Stomach smooth muscle (tissue), 2 donors: ENCODE measurements at regions not wholly inside any gene's neighbourhood (a gene's known extent, or its start where the extent isn't known, plus 50 kb on each side); places are given as distances from the start of the nearest gene placed in this dataset.
"Not testable (repeated sequence)": the region's sequence is repeated elsewhere in the genome, so short reads cannot be mapped to it uniquely, and the experiment has no call there.

Experiments
- H3K27ac ChIP-seq: one replicate; pipeline ENCODE4 v1.7.0; 2013; ENCODE audit warnings: mild to moderate bottlenecking, low read length, inconsistent platforms
- H3K27me3 ChIP-seq, 2 donors: one replicate each; pipeline ENCODE4 v1.7.0; 2013; ENCODE audit warnings: low read length in 2 of 2; ENCODE audit not compliant: insufficient read depth in 2 of 2, control insufficient read depth in 1 of 2
- H3K36me3 ChIP-seq, 2 donors: one replicate each; pipeline ENCODE4 v1.7.0; 2013; ENCODE audit warnings: low read length in 2 of 2; ENCODE audit not compliant: control insufficient read depth in 2 of 2, insufficient read depth in 2 of 2
- H3K4me1 ChIP-seq: one replicate; pipeline ENCODE4 v1.7.0; 2013; ENCODE audit warnings: low read length; ENCODE audit not compliant: control insufficient read depth, insufficient read depth
- H3K4me3 ChIP-seq, 2 donors: one replicate each; pipeline ENCODE4 v1.7.0; 2013; ENCODE audit warnings: low read length in 2 of 2
- H3K9ac ChIP-seq, 2 donors: one replicate each; pipeline ENCODE4 v1.7.0; 2013; ENCODE audit warnings: low read length in 2 of 2, mild to moderate bottlenecking in 1 of 2
- H3K9me3 ChIP-seq, 2 donors: one replicate each; pipeline ENCODE4 v1.7.0; 2013; ENCODE audit warnings: low read length in 2 of 2; ENCODE audit not compliant: control insufficient read depth in 2 of 2
- donor health status: healthy.
- donor health status: Pancreatic carcinoma.

GRCh38 chr10:33882996-33883395, 548.5 kb upstream of the NRP1 start:
- H3K4me3 ChIP-seq = no peak overlapping the region
- no peaks in the 10 kb centered on the region for H3K9me3 ChIP-seq
- H3K36me3 ChIP-seq = no peaks in the 10 kb centered on the region
- H3K27me3 ChIP-seq = no peaks in the 10 kb centered on the region
- H3K27ac ChIP-seq = no peak overlapping the region
- H3K4me1 ChIP-seq = no peaks in the 10 kb centered on the region
- no peak overlapping the region for H3K9ac ChIP-seq

GRCh38 chr10:33880291-33880690, 545.8 kb upstream of the NRP1 start:
- no peaks in the 10 kb centered on the region for H3K9me3 ChIP-seq
- H3K9ac ChIP-seq = no peak overlapping the region
- H3K36me3 ChIP-seq = no peaks in the 10 kb centered on the region
- no peak overlapping the region for H3K4me3 ChIP-seq
- no peaks in the 10 kb centered on the region for H3K4me1 ChIP-seq
- no peaks in the 10 kb centered on the region for H3K27me3 ChIP-seq
- no peak overlapping the region for H3K27ac ChIP-seq

- no peaks in the 10 kb centered on the region for H3K27me3 ChIP-seq
- no peak overlapping the region for H3K9ac ChIP-seq
- H3K36me3 ChIP-seq = no peaks in the 10 kb centered on the region
- no peaks in the 10 kb centered on the region for H3K9me3 ChIP-seq
- H3K27ac ChIP-seq = no peak overlapping the region
- H3K4me1 ChIP-seq = no peaks in the 10 kb centered on the region
- no peak overlapping the region for H3K4me3 ChIP-seq
Observed at GRCh38 chr10:33878238-33878786, 543.8 kb upstream of the NRP1 start.

- Histone ChIP-seq H3K9me3 (no peaks in the 10 kb centered on the region), H3K4me3 (no peak overlapping the region), H3K27ac (no peak overlapping the region), H3K27me3 (no peaks in the 10 kb centered on the region), H3K36me3 (no peaks in the 10 kb centered on the region), H3K4me1 (no peaks in the 10 kb centered on the region), H3K9ac (no peak overlapping the region)
Observed at GRCh38 chr10:33876584-33877400, 542.3 kb upstream of the NRP1 start.

GRCh38 chr10:33875924-33876583, 541.6 kb upstream of the NRP1 start:
- H3K9ac ChIP-seq = no peak overlapping the region
- H3K9me3 ChIP-seq = no peaks in the 10 kb centered on the region
- H3K36me3 ChIP-seq = no peaks in the 10 kb centered on the region
- H3K27ac ChIP-seq = no peak overlapping the region
- H3K4me1 ChIP-seq = no peaks in the 10 kb centered on the region
- H3K27me3 ChIP-seq = no peaks in the 10 kb centered on the region
- no peak overlapping the region for H3K4me3 ChIP-seq

GRCh38 chr10:33871061-33871956, 536.8 kb upstream of the NRP1 start:
- Histone ChIP-seq H3K9ac (no peak overlapping the region), H3K27ac (no peak overlapping the region), H3K36me3 (no peaks in the 10 kb centered on the region), H3K4me1 (no peaks in the 10 kb centered on the region), H3K4me3 (no peak overlapping the region), H3K27me3 (no peaks in the 10 kb centered on the region), H3K9me3 (no peaks in the 10 kb centered on the region)

- Histone ChIP-seq H3K9me3 (no peaks in the 10 kb centered on the region), H3K9ac (no peak overlapping the region), H3K27ac (no peak overlapping the region), H3K4me3 (no peak overlapping the region), H3K27me3 (no peaks in the 10 kb centered on the region), H3K36me3 (no peaks in the 10 kb centered on the region), H3K4me1 (no peaks in the 10 kb centered on the region)
Observed at GRCh38 chr10:33869481-33869880, 535.0 kb upstream of the NRP1 start.

GRCh38 chr10:33869028-33869427, 534.6 kb upstream of the NRP1 start:
- Histone ChIP-seq H3K4me1 (no peaks in the 10 kb centered on the region), H3K4me3 (no peak overlapping the region), H3K27ac (no peak overlapping the region), H3K9ac (no peak overlapping the region), H3K36me3 (no peaks in the 10 kb centered on the region), H3K9me3 (no peaks in the 10 kb centered on the region), H3K27me3 (no peaks in the 10 kb centered on the region)

- not testable (repeated sequence) for H3K27ac ChIP-seq, H3K4me3 ChIP-seq, H3K27me3 ChIP-seq, H3K36me3 ChIP-seq, H3K4me1 ChIP-seq, H3K9me3 ChIP-seq, H3K9ac ChIP-seq
Observed at GRCh38 chr10:33867199-33867789, 532.8 kb upstream of the NRP1 start.

- Histone ChIP-seq H3K4me1 (no peaks in the 10 kb centered on the region), H3K9ac (no peak overlapping the region), H3K9me3 (no peaks in the 10 kb centered on the region), H3K27ac (no peak overlapping the region), H3K36me3 (no peaks in the 10 kb centered on the region), H3K4me3 (no peak overlapping the region), H3K27me3 (no peaks in the 10 kb centered on the region)
Observed at GRCh38 chr10:33863352-33863751, 528.9 kb upstream of the NRP1 start.
